Liver (tissue), 3 donors: ENCODE measurements at regions not wholly inside any gene's neighbourhood (a gene's known extent, or its start where the extent isn't known, plus 50 kb on each side); places are given as distances from the start of the nearest gene placed in this dataset.

Source experiments
- EGR1 ChIP-seq, 2 donors: IDR thresholded peaks; 2 replicates each; pipeline ENCODE4 v1.6.1; 2016 to 2018; ENCODE audit warnings: antibody characterized with exemption in 2 of 2, low read depth in 2 of 2
- FOXA1 ChIP-seq: IDR thresholded peaks from 2 replicates; pipeline ENCODE4 v1.6.1; 2016; ENCODE audit warnings: antibody characterized with exemption
- GABPA ChIP-seq, 2 donors: IDR thresholded peaks in 1 of 2; conservative IDR thresholded peaks in 1 of 2; 2 replicates each; pipeline ENCODE4 v1.6.1; 2016; ENCODE audit warnings: antibody characterized with exemption in 2 of 2, mild to moderate bottlenecking in 1 of 2, moderate library complexity in 1 of 2
- JUND ChIP-seq, 2 donors: IDR thresholded peaks; 2 replicates each; pipeline ENCODE4 v1.6.1; 2016; ENCODE audit warnings: antibody characterized with exemption in 2 of 2
- TAF1 ChIP-seq: conservative IDR thresholded peaks from 2 replicates; pipeline ENCODE4 v1.6.1; 2016; ENCODE audit warnings: antibody characterized with exemption, mild to moderate bottlenecking
- YY1 ChIP-seq: IDR thresholded peaks from 2 replicates; pipeline ENCODE4 v1.6.1; 2016; ENCODE audit warnings: antibody characterized with exemption, mild to moderate bottlenecking
- TF ChIP-seq, protein P1 (sequence below): fragments of 150-350 bp; IDR thresholded peaks from 2 replicates; pipeline ENCODE4 v1.5.1; 2017; ENCODE audit warnings: improper control_type of control experiment, low read depth, low read length; ENCODE audit not compliant: missing input control
- TF ChIP-seq, protein P2 (sequence below): IDR thresholded peaks from 2 replicates; pipeline ENCODE4 v1.6.1; 2016; ENCODE audit warnings: antibody characterized with exemption, mild to moderate bottlenecking
- donor health status: healthy.
- donor health status: healthy.

DNA sequence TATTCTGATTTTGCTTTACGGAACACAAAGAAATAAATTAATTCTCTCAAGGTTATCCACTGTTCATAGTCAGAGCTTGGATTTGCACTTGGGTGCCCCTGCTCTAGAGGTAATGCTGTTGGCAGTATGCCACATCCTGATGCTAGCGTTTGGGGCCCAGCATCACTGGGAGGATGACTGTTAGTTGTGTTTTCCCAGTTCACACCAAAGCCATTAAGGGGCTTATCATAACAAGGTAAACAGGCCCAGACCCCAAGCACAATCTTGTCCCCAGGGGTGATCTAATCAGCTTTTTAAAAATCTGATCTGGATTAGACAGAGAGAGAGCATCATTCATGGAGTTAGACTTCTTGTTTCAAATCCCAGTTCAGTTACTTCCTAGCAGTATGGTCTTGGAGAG lies 60.2 kb upstream of the PBX1 start:
- TF ChIP-seq, protein P1, sequence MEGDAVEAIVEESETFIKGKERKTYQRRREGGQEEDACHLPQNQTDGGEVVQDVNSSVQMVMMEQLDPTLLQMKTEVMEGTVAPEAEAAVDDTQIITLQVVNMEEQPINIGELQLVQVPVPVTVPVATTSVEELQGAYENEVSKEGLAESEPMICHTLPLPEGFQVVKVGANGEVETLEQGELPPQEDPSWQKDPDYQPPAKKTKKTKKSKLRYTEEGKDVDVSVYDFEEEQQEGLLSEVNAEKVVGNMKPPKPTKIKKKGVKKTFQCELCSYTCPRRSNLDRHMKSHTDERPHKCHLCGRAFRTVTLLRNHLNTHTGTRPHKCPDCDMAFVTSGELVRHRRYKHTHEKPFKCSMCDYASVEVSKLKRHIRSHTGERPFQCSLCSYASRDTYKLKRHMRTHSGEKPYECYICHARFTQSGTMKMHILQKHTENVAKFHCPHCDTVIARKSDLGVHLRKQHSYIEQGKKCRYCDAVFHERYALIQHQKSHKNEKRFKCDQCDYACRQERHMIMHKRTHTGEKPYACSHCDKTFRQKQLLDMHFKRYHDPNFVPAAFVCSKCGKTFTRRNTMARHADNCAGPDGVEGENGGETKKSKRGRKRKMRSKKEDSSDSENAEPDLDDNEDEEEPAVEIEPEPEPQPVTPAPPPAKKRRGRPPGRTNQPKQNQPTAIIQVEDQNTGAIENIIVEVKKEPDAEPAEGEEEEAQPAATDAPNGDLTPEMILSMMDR, result no peak
- no peak for TF ChIP-seq EGR1 (IDR thresholded peaks at IDR 0.05; ENCODE audit: low read depth in 2 of 2)
- TF ChIP-seq GABPA (IDR thresholded peaks at IDR 0.05 in 1 of 2, conservative IDR thresholded peaks at IDR 0.05 in 1 of 2), result no peak
- no peak for TF ChIP-seq FOXA1
- no peak for TF ChIP-seq YY1
- TF ChIP-seq, protein P2, sequence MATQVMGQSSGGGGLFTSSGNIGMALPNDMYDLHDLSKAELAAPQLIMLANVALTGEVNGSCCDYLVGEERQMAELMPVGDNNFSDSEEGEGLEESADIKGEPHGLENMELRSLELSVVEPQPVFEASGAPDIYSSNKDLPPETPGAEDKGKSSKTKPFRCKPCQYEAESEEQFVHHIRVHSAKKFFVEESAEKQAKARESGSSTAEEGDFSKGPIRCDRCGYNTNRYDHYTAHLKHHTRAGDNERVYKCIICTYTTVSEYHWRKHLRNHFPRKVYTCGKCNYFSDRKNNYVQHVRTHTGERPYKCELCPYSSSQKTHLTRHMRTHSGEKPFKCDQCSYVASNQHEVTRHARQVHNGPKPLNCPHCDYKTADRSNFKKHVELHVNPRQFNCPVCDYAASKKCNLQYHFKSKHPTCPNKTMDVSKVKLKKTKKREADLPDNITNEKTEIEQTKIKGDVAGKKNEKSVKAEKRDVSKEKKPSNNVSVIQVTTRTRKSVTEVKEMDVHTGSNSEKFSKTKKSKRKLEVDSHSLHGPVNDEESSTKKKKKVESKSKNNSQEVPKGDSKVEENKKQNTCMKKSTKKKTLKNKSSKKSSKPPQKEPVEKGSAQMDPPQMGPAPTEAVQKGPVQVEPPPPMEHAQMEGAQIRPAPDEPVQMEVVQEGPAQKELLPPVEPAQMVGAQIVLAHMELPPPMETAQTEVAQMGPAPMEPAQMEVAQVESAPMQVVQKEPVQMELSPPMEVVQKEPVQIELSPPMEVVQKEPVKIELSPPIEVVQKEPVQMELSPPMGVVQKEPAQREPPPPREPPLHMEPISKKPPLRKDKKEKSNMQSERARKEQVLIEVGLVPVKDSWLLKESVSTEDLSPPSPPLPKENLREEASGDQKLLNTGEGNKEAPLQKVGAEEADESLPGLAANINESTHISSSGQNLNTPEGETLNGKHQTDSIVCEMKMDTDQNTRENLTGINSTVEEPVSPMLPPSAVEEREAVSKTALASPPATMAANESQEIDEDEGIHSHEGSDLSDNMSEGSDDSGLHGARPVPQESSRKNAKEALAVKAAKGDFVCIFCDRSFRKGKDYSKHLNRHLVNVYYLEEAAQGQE, result no peak
- no peak for TF ChIP-seq TAF1
- TF ChIP-seq JUND (IDR thresholded peaks at IDR 0.05), result no peak
